Activated naive CD8-positive, alpha-beta T cell (primary cell): ENCODE measurements at regions not wholly inside any gene's neighbourhood (a gene's known extent, or its start where the extent isn't known, plus 50 kb on each side); places are given as distances from the start of the nearest gene placed in this dataset.
"Not testable (repeated sequence)": the region's sequence is repeated elsewhere in the genome, so short reads cannot be mapped to it uniquely, and the experiment has no call there.

ENCODE experiments used
- H3K27ac Mint-ChIP-seq: one replicate; pipeline ENCODE4 v1.8.0; 2021; ENCODE audit warnings: mixed read lengths
- H3K27me3 Mint-ChIP-seq: one replicate; pipeline ENCODE4 v1.8.0; 2021; ENCODE audit warnings: mixed read lengths
- H3K36me3 Mint-ChIP-seq: one replicate; pipeline ENCODE4 v1.8.0; 2021; ENCODE audit warnings: mixed read lengths
- H3K4me1 Mint-ChIP-seq: one replicate; pipeline ENCODE4 v1.8.0; 2021; ENCODE audit warnings: low read depth, mixed read lengths
- H3K4me3 Mint-ChIP-seq: one replicate; pipeline ENCODE4 v1.8.0; 2021; ENCODE audit warnings: mild to moderate bottlenecking, mixed read lengths
- H3K9me3 Mint-ChIP-seq: one replicate; pipeline ENCODE4 v1.8.0; 2021; ENCODE audit warnings: low read depth, mixed read lengths

GRCh38 chr13:78046331-78046730, 127.7 kb upstream of the EDNRB start:
- H3K9me3 Mint-ChIP-seq = no peaks in the 10 kb centered on the region
- peaks cover 5% of the 10 kb centered on the region for H3K27me3 Mint-ChIP-seq
- H3K27ac Mint-ChIP-seq = no peak overlapping the region
- no peaks in the 10 kb centered on the region for H3K36me3 Mint-ChIP-seq
- no peaks in the 10 kb centered on the region for H3K4me1 Mint-ChIP-seq
- no peak overlapping the region for H3K4me3 Mint-ChIP-seq

GRCh38 chr13:78045916-78046315, 127.3 kb upstream of the EDNRB start:
- H3K36me3 Mint-ChIP-seq = no peaks in the 10 kb centered on the region
- H3K27ac Mint-ChIP-seq = no peak overlapping the region
- no peak overlapping the region for H3K4me3 Mint-ChIP-seq
- no peaks in the 10 kb centered on the region for H3K9me3 Mint-ChIP-seq
- H3K27me3 Mint-ChIP-seq = peaks cover 5% of the 10 kb centered on the region
- no peaks in the 10 kb centered on the region for H3K4me1 Mint-ChIP-seq

DNA sequence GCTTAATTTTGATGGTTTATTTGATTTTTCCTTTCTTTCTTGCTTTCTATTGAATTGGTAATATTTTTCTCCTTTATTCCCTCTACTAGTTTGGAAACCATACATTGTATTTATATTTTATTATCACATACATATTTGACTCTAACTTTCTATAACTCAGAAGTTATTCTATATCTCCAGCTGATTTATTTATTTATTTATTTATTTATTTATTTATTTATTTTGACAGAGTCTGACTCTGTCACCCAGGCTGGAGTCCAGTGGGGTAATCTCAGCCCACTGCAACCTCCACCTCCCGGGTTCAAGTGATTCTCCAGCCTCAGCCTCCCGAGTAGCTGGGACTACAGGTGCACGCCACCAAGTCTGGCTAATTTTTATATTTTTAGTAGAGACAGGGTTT, 122.7 kb upstream of the EDNRB start:
- H3K27me3 Mint-ChIP-seq, H3K36me3 Mint-ChIP-seq, H3K4me1 Mint-ChIP-seq, H3K27ac Mint-ChIP-seq, H3K9me3 Mint-ChIP-seq, H3K4me3 Mint-ChIP-seq: not testable (repeated sequence)

GRCh38 chr13:78040205-78040830, 121.7 kb upstream of the EDNRB start:
- H3K4me3 Mint-ChIP-seq = no peak overlapping the region
- H3K27ac Mint-ChIP-seq = no peak overlapping the region
- no peaks in the 10 kb centered on the region for H3K4me1 Mint-ChIP-seq
- no peaks in the 10 kb centered on the region for H3K9me3 Mint-ChIP-seq
- no peaks in the 10 kb centered on the region for H3K36me3 Mint-ChIP-seq
- H3K27me3 Mint-ChIP-seq = peaks cover 5% of the 10 kb centered on the region

GRCh38 chr13:78036841-78037240, 118.2 kb upstream of the EDNRB start:
- Mint-ChIP-seq H3K27ac (no peak overlapping the region), H3K4me3 (no peak overlapping the region), H3K9me3 (no peaks in the 10 kb centered on the region), H3K36me3 (no peaks in the 10 kb centered on the region), H3K4me1 (no peaks in the 10 kb centered on the region), H3K27me3 (peaks cover 1% of the 10 kb centered on the region)

GRCh38 chr13:78035500-78035899, 116.9 kb upstream of the EDNRB start:
- H3K9me3 Mint-ChIP-seq = no peaks in the 10 kb centered on the region
- H3K4me1 Mint-ChIP-seq = no peaks in the 10 kb centered on the region
- no peak overlapping the region for H3K27ac Mint-ChIP-seq
- no peaks in the 10 kb centered on the region for H3K36me3 Mint-ChIP-seq
- H3K4me3 Mint-ChIP-seq = no peak overlapping the region
- H3K27me3 Mint-ChIP-seq = peaks cover under 1% of the 10 kb centered on the region

DNA sequence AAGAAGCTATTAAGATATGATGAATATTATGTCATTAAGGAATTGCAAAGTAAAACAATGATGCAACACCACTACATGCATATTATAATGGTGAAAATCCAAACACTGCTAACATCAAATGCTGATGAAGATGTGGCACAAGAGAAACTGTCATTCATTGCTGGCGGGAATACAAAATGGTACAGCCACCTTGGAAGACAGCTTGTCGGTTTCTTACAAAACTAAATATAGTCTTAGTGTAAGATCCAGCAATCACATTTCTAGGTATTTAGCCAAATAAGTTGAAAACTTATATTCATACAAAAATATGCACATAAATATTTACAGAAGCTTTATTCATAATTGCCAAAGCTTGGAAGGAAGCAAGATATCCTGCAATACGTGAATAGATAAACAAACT, 114.9 kb upstream of the EDNRB start:
- peaks cover 2% of the 10 kb centered on the region for H3K27me3 Mint-ChIP-seq
- no peak overlapping the region for H3K27ac Mint-ChIP-seq
- H3K4me3 Mint-ChIP-seq = no peak overlapping the region
- H3K9me3 Mint-ChIP-seq = no peaks in the 10 kb centered on the region
- H3K36me3 Mint-ChIP-seq = no peaks in the 10 kb centered on the region
- no peaks in the 10 kb centered on the region for H3K4me1 Mint-ChIP-seq

- Mint-ChIP-seq H3K27me3 (peaks cover 2% of the 10 kb centered on the region), H3K36me3 (no peaks in the 10 kb centered on the region), H3K4me1 (no peaks in the 10 kb centered on the region), H3K4me3 (no peak overlapping the region), H3K27ac (no peak overlapping the region), H3K9me3 (no peaks in the 10 kb centered on the region)
Observed at GRCh38 chr13:78032132-78032531, 113.5 kb upstream of the EDNRB start.

- H3K9me3 Mint-ChIP-seq = no peaks in the 10 kb centered on the region
- no peaks in the 10 kb centered on the region for H3K36me3 Mint-ChIP-seq
- H3K27me3 Mint-ChIP-seq = peaks cover 2% of the 10 kb centered on the region
Observed at GRCh38 chr13:78030341-78030896, 111.8 kb upstream of the EDNRB start.

DNA sequence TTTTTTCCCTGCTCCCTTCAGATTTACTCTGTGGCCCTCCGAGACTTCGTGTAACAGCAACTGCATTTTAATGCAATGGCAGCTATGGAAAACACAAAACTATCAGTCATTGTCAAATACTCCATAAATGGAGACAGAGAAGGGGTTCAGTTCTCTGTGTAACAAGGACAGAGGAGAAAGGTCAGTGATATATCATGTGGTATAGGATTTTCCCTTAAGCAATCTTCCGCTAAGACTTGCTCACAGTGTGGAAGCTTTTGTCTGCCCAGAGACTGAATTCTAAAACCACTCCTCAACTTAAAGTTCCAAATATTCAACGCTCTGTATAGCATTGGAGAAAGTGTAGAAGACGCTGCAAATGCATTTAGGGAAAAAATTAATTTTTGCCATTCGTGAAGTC, 111.3 kb upstream of the EDNRB start:
- Mint-ChIP-seq H3K4me1 (no peaks in the 10 kb centered on the region), H3K36me3 (no peaks in the 10 kb centered on the region), H3K27ac (no peak overlapping the region), H3K27me3 (peaks cover 2% of the 10 kb centered on the region), H3K9me3 (no peaks in the 10 kb centered on the region), H3K4me3 (no peak overlapping the region)

More at GRCh38 chr13:78030341-78030896, 111.8 kb upstream of the EDNRB start:
- Mint-ChIP-seq H3K4me3 (no peak overlapping the region), H3K27ac (no peak overlapping the region), H3K4me1 (no peaks in the 10 kb centered on the region)

GRCh38 chr13:78028960-78029359, 110.3 kb upstream of the EDNRB start:
- no peaks in the 10 kb centered on the region for H3K9me3 Mint-ChIP-seq
- no peak overlapping the region for H3K27ac Mint-ChIP-seq
- H3K4me1 Mint-ChIP-seq = no peaks in the 10 kb centered on the region
- no peaks in the 10 kb centered on the region for H3K36me3 Mint-ChIP-seq
- H3K27me3 Mint-ChIP-seq = peaks cover 2% of the 10 kb centered on the region
- no peak overlapping the region for H3K4me3 Mint-ChIP-seq

DNA sequence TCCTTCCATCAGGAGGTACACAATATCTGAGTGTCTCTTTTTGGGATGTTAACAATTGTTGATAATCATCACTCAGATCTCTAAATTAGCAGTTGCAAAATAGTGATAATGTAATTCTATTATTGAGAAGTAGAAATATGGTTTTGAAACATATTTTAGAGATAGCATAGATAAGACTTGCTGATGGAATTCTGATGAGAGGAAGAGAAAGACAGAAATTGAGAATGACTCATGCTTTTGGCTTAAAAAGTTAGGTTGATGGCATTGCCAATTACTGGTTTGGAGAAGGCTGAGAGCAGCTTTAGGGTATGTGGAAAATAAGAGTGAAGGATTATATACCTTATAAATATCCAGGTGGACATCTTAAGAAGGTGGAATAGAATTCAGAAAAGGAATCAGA, 106.4 kb upstream of the EDNRB start:
- H3K27me3 Mint-ChIP-seq = no peaks in the 10 kb centered on the region
- H3K36me3 Mint-ChIP-seq = no peaks in the 10 kb centered on the region
- no peak overlapping the region for H3K4me3 Mint-ChIP-seq
- peaks cover 12% of the 10 kb centered on the region for H3K4me1 Mint-ChIP-seq
- no peak overlapping the region for H3K27ac Mint-ChIP-seq
- H3K9me3 Mint-ChIP-seq = no peaks in the 10 kb centered on the region

DNA sequence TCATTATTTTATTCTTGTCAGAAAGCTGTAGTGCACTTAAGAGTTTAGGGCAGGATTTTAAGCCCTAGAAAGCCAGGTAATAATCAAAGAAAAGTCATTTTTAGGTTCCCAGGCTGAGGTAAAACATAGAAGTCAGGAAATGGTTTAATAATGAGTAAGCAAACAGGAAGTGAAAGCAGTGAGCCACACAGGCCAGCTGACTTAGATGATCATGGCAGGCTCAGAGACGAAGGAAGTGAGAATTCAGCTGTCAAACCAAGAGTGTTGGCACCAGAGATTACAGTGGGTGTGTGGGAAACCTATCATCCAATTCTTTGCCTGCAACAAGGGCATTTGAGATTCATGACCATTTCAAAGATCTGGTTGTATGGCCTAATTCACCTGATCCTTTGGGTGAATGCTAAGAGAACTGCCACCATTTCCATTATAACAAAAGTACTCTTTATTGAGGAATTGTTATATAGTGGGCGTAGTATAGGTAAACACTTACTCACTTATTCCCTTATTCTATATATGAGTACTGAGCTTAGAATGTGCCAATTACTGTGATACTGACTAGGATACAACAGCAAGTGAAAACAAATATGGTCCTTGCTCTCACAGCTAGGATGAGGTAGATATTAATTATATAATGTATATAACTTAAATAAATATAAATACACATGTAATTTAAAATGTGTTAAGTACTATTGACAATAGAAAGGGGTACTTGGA, 103.7 kb upstream of the EDNRB start:
- H3K27me3 Mint-ChIP-seq = no peaks in the 10 kb centered on the region
- H3K4me3 Mint-ChIP-seq = no peak overlapping the region
- H3K27ac Mint-ChIP-seq = no peak overlapping the region
- peaks cover 12% of the 10 kb centered on the region for H3K4me1 Mint-ChIP-seq
- H3K36me3 Mint-ChIP-seq = peaks cover 2% of the 10 kb centered on the region
- no peaks in the 10 kb centered on the region for H3K9me3 Mint-ChIP-seq

GRCh38 chr13:78020861-78021260, 102.2 kb upstream of the EDNRB start:
- Mint-ChIP-seq H3K9me3 (no peaks in the 10 kb centered on the region), H3K27ac (no peak overlapping the region), H3K36me3 (peaks cover 2% of the 10 kb centered on the region), H3K27me3 (no peaks in the 10 kb centered on the region), H3K4me3 (no peak overlapping the region), H3K4me1 (peaks cover 12% of the 10 kb centered on the region)

DNA sequence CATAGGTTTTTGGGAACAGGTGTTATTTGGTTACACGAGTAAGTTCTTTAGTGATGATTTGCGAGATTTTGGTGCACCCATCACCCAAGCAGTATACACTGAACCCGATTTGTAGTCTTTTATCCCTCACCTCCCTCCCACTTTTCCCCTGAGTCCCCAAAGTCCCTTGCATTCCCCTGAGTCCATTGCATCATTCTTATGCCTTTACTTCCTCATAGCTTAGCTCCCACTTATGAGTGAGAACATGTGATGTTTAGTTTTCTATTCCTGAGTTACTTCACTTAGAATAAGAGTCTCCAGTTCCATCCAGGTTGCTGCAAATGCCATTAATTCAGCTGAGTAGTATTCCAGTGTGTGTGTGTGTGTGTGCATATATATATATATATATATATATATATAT, 97.2 kb upstream of the EDNRB start:
- Mint-ChIP-seq H3K27ac (no peak overlapping the region), H3K4me3 (no peak overlapping the region), H3K4me1 (no peaks in the 10 kb centered on the region), H3K9me3 (no peaks in the 10 kb centered on the region), H3K27me3 (no peaks in the 10 kb centered on the region), H3K36me3 (peaks cover 2% of the 10 kb centered on the region)

GRCh38 chr13:78012046-78012445, 93.4 kb upstream of the EDNRB start:
- Mint-ChIP-seq H3K36me3 (no peaks in the 10 kb centered on the region), H3K27me3 (peaks cover 2% of the 10 kb centered on the region), H3K4me3 (no peak overlapping the region), H3K9me3 (no peaks in the 10 kb centered on the region), H3K4me1 (no peaks in the 10 kb centered on the region), H3K27ac (no peak overlapping the region)
